ENCODE measurements at regions not wholly inside any gene's neighbourhood (a gene's known extent, or its start where the extent isn't known, plus 50 kb on each side); places are given as distances from the start of the nearest gene placed in this dataset.

DNA sequence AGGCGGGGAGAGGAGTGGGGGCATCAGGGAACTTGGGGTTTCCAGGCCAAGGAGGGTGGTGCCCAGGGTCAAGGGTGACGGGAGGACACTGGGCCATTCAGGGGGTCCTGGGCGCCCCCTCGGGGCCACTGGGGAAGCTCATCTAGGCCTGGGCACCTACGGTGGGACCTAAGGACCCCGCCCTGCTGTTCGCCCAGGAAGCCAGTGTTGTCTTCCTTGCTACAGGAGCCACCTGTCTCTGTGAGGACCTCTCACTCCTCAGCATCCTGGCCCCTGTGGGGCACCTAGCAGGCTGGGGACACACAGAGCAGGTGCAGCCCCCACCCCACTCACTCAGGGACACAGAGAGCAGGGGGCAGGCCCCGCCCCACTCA lies 191.6 kb downstream of the IGLL1 start:
- TF ChIP-seq, protein P1, sequence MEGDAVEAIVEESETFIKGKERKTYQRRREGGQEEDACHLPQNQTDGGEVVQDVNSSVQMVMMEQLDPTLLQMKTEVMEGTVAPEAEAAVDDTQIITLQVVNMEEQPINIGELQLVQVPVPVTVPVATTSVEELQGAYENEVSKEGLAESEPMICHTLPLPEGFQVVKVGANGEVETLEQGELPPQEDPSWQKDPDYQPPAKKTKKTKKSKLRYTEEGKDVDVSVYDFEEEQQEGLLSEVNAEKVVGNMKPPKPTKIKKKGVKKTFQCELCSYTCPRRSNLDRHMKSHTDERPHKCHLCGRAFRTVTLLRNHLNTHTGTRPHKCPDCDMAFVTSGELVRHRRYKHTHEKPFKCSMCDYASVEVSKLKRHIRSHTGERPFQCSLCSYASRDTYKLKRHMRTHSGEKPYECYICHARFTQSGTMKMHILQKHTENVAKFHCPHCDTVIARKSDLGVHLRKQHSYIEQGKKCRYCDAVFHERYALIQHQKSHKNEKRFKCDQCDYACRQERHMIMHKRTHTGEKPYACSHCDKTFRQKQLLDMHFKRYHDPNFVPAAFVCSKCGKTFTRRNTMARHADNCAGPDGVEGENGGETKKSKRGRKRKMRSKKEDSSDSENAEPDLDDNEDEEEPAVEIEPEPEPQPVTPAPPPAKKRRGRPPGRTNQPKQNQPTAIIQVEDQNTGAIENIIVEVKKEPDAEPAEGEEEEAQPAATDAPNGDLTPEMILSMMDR (IDR thresholded peaks at IDR 0.05), result no peak

DNA sequence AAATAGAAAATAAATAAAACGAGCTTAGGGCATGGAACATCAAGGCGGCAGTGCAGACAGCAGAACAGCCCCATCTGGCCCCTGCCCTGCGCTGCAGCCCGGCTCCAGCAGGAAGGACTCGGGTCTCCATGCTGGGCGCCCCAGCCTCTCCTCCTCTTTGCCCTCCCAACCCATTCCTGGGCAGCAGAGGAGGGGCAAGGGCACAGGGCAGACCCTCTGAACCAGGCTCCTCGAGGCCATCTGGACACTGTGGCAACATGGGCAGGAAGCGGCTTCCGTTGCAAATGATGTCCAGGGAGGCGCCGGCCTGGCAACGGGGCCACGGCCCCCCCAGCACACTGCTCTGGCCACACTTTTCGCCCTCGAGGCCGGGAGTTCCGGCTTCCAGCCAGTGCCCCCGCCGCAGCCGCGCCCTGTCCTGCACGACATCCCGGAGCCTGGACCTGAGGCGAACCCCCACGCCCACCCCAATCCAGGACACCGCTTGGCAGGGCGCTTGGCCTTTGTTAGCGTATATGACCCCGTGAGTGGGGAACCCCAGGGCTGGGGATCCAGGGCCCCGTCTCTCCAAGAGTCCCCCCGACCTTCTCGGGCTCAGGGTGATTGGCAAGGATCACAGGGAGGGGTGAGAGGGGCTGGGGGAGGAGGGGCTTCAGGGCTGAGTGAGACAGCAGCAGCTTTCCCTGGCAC lies 192.1 kb downstream of the IGLL1 start:
- TF ChIP-seq, protein P1 (IDR thresholded peaks at IDR 0.05), result no peak

DNA sequence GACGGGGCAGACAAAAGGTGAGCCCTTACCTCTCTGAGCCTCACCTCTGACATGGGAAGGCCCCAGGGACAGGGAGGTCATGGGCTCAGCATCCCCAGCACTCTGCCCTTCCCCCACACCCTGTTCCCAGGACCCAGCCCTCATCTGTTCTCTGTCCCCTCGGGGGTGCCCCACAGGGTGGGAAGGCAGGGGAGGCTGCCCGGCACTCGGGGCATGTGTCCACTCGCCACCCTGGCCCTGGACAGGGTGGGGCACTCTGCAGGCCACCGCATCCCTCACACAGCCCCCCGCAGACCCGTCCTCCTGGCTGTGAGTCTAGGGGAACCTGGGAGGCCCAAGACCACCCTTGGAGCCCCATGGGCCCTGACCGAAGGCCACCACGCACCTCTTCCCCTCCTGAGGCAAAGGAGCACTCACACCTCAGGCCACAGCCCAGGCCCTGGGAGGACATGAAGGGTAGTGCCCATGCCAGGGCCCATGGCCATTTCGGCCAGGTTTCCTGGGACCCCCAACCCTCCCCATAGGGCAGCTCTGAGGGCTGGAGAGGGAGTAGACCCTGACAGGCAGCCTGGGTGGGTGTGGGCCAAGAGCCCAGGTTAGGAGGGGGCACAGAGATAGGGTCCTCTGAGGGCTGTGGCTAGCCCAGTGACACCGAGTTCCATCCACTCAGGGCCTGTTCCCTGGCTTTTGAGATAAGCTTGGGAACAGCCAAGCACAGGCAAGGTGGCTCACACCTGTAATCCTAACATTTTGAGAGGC lies 193.1 kb downstream of the IGLL1 start:
- TF ChIP-seq, protein P1 (IDR thresholded peaks at IDR 0.05), result no peak

DNA sequence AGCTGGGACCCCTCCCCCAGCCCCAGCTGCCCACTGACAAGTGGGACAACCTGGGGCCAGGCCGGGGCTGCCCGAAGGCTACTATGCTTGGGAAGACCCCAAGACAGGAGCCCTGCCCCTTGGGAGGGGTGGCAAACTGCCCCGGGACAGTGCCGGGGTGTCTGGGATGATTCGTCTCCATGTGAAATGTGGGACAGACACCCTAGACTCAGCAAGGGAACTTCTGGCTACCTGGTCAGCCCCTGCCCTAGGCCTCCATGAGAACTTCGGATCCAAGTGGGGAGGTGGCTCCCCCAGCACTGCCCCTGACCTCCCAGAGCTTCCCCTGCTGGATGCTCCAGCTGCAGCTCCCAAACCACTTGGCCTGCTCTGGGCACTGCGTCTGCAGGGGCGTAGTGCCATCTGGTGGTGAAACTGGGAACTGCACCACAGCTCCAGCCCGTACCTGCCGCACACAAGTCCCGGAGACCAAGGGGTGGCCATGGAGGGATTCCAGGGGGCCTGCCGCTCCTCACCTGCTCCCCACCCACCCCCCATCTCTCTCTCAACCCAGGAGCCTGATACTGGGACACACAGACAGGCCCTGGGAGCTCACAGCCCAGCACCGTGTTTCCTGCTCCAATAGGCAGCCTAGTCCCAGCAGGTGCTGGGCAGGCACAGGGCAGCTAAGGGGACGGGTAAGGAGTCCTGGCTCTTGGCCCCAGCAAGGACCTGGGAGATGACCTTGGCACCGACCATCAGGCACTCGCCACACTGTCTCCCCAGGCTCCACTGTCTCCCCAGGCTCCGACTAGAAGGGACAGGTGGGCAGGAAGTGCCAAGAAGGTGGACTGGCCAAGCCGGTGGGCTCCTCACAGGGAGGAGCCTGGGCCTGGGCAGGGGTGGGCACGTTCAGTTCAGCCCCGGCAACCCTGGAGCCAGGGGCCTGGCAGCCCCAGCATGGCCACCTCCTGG lies 194.1 kb downstream of the IGLL1 start:
- TF ChIP-seq, protein P1 (IDR thresholded peaks at IDR 0.05), result peak; percentile 98

DNA sequence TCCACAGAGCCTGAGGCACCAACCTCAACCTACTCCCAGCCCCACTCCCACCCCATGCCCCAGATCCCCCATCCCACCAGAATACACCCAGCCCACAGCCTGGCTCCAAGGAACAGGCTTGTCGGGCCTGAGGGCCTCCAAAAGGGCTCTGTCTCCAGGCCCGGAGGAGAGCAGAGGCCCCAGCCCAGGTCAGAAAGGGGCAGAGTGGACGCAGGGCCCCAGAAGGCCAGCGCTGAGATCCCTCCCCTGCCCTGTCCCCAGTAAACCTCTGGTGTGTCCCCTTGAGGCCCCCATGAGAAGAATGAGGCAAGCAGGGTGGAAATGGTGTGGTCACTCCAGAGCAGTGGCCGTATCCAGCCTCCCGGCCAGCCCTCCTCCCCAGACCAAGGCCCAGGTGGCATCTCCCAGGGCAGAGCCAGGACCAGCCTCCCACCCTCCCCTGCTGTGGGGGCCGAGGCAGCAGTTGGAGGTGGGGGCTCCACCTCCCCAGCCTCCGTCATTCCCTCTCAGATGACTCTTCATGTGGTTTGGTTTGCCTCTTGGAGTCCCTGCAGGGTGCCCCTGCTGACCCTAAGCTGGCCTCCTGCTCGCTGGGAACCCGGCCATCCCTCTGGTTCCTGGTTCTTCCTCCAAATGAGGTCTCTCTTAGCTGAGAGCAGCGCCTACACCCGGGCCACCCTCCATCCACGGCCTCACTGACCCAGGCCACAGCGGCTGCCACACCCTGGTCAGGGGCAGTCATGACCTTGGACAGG lies 195.0 kb downstream of the IGLL1 start:
- TF ChIP-seq, protein P1 (IDR thresholded peaks at IDR 0.05), result no peak

DNA sequence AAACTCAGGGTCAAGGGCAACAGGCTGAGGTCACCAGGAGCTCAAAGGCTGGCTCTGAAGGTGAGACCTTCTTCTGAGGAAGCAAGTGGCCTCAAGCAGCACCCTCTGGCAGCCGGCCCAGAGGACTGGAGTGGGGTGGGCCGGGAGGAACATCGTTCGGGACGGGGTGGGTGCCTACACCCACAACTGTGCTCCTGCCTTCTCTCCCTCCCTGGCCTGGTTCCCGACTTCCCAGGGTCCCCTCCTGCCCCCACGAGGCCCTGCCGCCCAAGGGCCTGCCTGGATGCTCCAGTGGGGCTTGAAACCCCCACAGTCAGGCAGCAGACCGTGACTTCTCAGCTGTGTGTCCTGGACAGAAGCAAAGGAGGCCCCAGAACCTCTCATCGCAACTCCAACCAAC lies 195.7 kb downstream of the IGLL1 start:
- TF ChIP-seq, protein P1 (IDR thresholded peaks at IDR 0.05), result no peak

All from LNCAP (cell line).